ENCODE measurements at regions not wholly inside any gene's neighbourhood (a gene's known extent, or its start where the extent isn't known, plus 50 kb on each side); places are given as distances from the start of the nearest gene placed in this dataset.

DNA sequence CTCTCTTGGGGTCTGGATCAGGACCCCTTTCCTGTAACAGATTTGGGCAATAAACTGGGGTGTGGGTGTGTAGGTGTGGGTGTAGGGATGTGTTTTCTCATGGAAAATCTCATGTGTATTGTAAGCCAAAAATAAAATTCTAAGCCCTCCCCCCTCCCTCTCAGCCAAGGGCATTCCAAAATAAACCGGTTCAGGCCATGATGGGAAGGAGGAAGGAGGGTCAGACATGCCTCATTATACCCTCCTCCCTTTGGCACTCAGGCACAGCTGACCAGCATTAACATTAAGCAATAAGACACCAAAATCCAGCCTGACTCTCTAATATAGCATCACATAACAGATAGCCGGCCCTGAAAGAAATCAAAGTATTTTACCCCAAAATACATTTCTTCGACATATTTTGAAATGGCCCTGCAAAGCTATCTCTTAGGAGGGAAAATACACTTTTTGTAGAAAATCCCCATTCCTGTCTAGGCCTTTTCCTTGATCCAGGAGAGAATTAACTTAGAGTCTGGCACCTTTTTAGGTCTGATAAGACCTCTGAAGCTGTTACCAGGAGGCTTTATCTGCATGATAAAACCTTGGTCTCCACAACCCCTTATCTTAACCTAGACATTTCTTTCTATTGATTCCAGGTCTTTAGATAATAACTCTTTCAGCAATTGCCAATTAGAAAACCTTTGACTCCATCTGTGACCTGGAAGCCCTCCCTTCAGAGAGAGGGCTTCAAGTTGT, 128.7 kb upstream of the COL5A2 start:
- TF ChIP-seq, protein P1, sequence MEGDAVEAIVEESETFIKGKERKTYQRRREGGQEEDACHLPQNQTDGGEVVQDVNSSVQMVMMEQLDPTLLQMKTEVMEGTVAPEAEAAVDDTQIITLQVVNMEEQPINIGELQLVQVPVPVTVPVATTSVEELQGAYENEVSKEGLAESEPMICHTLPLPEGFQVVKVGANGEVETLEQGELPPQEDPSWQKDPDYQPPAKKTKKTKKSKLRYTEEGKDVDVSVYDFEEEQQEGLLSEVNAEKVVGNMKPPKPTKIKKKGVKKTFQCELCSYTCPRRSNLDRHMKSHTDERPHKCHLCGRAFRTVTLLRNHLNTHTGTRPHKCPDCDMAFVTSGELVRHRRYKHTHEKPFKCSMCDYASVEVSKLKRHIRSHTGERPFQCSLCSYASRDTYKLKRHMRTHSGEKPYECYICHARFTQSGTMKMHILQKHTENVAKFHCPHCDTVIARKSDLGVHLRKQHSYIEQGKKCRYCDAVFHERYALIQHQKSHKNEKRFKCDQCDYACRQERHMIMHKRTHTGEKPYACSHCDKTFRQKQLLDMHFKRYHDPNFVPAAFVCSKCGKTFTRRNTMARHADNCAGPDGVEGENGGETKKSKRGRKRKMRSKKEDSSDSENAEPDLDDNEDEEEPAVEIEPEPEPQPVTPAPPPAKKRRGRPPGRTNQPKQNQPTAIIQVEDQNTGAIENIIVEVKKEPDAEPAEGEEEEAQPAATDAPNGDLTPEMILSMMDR (IDR thresholded peaks at IDR 0.05) = no peak
- TF ChIP-seq POLR2AphosphoS5 (IDR thresholded peaks at IDR 0.05) (no peak), POLR2A (IDR thresholded peaks at IDR 0.05; ENCODE audit: low read depth) (no peak)

Measured in esophagus muscularis mucosa (tissue), 3 donors.